Upper lobe of left lung (tissue), 4 donors: ENCODE measurements at regions not wholly inside any gene's neighbourhood (a gene's known extent, or its start where the extent isn't known, plus 50 kb on each side); places are given as distances from the start of the nearest gene placed in this dataset.

Source experiments
- EP300 ChIP-seq, 4 donors: sonication (generic); formaldehyde crosslinking; IDR thresholded peaks; one replicate each; pipeline ENCODE4 v1.5.1; 2017; ENCODE audit warnings: antibody characterized with exemption in 4 of 4, control low read depth in 2 of 4
- POLR2A ChIP-seq, 4 donors: fragments of 450-650 bp; IDR thresholded peaks; one replicate each; pipeline ENCODE4 v1.5.1; 2016 to 2017; ENCODE audit warnings: antibody characterized with exemption in 4 of 4, mild to moderate bottlenecking in 2 of 4
- POLR2AphosphoS5 ChIP-seq, 2 donors: sonication (generic); formaldehyde crosslinking; IDR thresholded peaks; one replicate each; pipeline ENCODE4 v1.5.1; 2017; ENCODE audit warnings: antibody characterized with exemption in 2 of 2
- TF ChIP-seq, protein P1 (sequence below), 6 experiments: fragments of 450-650 bp in 4 of 6; fragments of 200-600 bp in 2 of 6; sonication (generic) in 2 of 6; IDR thresholded peaks; one replicate each; pipeline ENCODE4 v1.5.1; 2016 to 2019; ENCODE audit warnings: antibody characterized with exemption in 6 of 6

- TF ChIP-seq, protein P1, sequence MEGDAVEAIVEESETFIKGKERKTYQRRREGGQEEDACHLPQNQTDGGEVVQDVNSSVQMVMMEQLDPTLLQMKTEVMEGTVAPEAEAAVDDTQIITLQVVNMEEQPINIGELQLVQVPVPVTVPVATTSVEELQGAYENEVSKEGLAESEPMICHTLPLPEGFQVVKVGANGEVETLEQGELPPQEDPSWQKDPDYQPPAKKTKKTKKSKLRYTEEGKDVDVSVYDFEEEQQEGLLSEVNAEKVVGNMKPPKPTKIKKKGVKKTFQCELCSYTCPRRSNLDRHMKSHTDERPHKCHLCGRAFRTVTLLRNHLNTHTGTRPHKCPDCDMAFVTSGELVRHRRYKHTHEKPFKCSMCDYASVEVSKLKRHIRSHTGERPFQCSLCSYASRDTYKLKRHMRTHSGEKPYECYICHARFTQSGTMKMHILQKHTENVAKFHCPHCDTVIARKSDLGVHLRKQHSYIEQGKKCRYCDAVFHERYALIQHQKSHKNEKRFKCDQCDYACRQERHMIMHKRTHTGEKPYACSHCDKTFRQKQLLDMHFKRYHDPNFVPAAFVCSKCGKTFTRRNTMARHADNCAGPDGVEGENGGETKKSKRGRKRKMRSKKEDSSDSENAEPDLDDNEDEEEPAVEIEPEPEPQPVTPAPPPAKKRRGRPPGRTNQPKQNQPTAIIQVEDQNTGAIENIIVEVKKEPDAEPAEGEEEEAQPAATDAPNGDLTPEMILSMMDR (IDR thresholded peaks at IDR 0.05): no peak
- no peak for TF ChIP-seq POLR2A (IDR thresholded peaks at IDR 0.05)
- no peak for TF ChIP-seq EP300 (IDR thresholded peaks at IDR 0.05)
- TF ChIP-seq POLR2AphosphoS5 (IDR thresholded peaks at IDR 0.05): no peak
Measured at GRCh38 chr6:21780141-21780540, 186.6 kb downstream of the SOX4 start.
